B cell (primary cell): ENCODE measurements at regions not wholly inside any gene's neighbourhood (a gene's known extent, or its start where the extent isn't known, plus 50 kb on each side); places are given as distances from the start of the nearest gene placed in this dataset.

ENCODE experiments used
- ATAC-seq: fragments of 200-7000 bp; cut with Tn5 transposase; one replicate; pipeline ENCODE4 v1.10.0; 2021; ENCODE audit warnings: low read depth, mild to moderate bottlenecking, moderate number of reproducible peaks, moderate library complexity
- CTCF ChIA-PET: fragments of 350-600 bp; sonication (Branson Sonifier 250); formaldehyde crosslinking; loops from one replicate; lab custom pipeline; 2021; ENCODE audit warnings: antibody characterized with exemption, inconsistent platforms; lab: Charles Lee
- POLR2A ChIA-PET: fragments of 350-600 bp; sonication (Branson Sonifier 250); formaldehyde crosslinking; loops from one replicate; lab custom pipeline; 2021; ENCODE audit warnings: antibody characterized with exemption; lab: Charles Lee
- DNase-seq: peaks from one replicate; pipeline ENCODE4 v3.0.0; 2013
- H2AFZ ChIP-seq: 2 replicates; pipeline ENCODE4 v1.6.1; 2012; ENCODE audit warnings: mild to moderate bottlenecking, low read depth, low read length; ENCODE audit not compliant: insufficient read depth, poor library complexity, severe bottlenecking
- H3K27ac ChIP-seq, 2 donors: 1 replicate in 1 of 2; 2 replicates in 1 of 2; pipeline ENCODE4 v1.5.1; 2012 to 2013; ENCODE audit warnings: low read length in 2 of 2, mild to moderate bottlenecking in 2 of 2, moderate library complexity in 1 of 2
- H3K27me3 ChIP-seq, 4 experiments: fragments of 200-600 bp in 1 of 4; sonication (generic) in 1 of 4; replicated peaks in 1 of 4; 1 replicate in 2 of 4; 2 replicates in 2 of 4; pipeline versions ENCODE4 v1.6.1 to v1.7.0; 2013 to 2016; ENCODE audit warnings: low read length in 3 of 4, mild to moderate bottlenecking in 2 of 4, mixed read lengths in 1 of 4, moderate library complexity in 1 of 4; ENCODE audit not compliant: insufficient read depth in 4 of 4, control insufficient read depth in 3 of 4; ENCODE audit errors: control extremely low read depth in 1 of 4
- H3K36me3 ChIP-seq, 2 experiments: replicated peaks in 1 of 2; 1 replicate in 1 of 2; 2 replicates in 1 of 2; pipeline versions ENCODE4 v1.6.1 to v1.7.1; 2013; ENCODE audit warnings: low read length in 1 of 2; ENCODE audit not compliant: insufficient read depth in 2 of 2, control insufficient read depth in 1 of 2; ENCODE audit errors: control extremely low read depth in 1 of 2, extremely low read depth in 1 of 2
- H3K4me1 ChIP-seq, 2 donors: fragments of 200-600 bp in 1 of 2; sonication (generic) in 1 of 2; 1 replicate in 1 of 2; 2 replicates in 1 of 2; pipeline versions ENCODE4 v1.5.1 to v1.6.1; 2013 to 2017; ENCODE audit warnings: low read length in 2 of 2; ENCODE audit not compliant: control insufficient read depth in 2 of 2, insufficient read depth in 2 of 2
- H3K4me2 ChIP-seq: replicated peaks from 2 replicates; pipeline ENCODE3; 2012; ENCODE audit warnings: mild to moderate bottlenecking, low read depth, low read length; ENCODE audit not compliant: poor library complexity, severe bottlenecking
- H3K4me3 ChIP-seq, 5 experiments: fragments of 200-600 bp in 1 of 5; sonication (generic) in 1 of 5; 1 replicate in 3 of 5; 2 replicates in 2 of 5; pipeline versions ENCODE4 v1.5.1 to v1.7.0; 2011 to 2016; ENCODE audit warnings: low read length in 4 of 5, mild to moderate bottlenecking in 4 of 5, low read depth in 2 of 5, control low read depth in 1 of 5, moderate library complexity in 1 of 5; ENCODE audit not compliant: insufficient read depth in 1 of 5; ENCODE audit errors: control extremely low read depth in 1 of 5, extremely low read depth in 1 of 5
- H3K79me2 ChIP-seq: fragments of 200-600 bp; sonication (generic); one replicate; pipeline ENCODE4 v1.6.0; 2016; ENCODE audit warnings: low read length; ENCODE audit not compliant: control insufficient read depth, insufficient read depth
- H3K9ac ChIP-seq: fragments of 200-600 bp; sonication (generic); 2 replicates; pipeline ENCODE4 v1.6.1; 2017; ENCODE audit warnings: mild to moderate bottlenecking, low read length, moderate library complexity
- H3K9me3 ChIP-seq, 3 donors: one replicate each; pipeline versions ENCODE4 v1.6.1 to v1.7.1; 2013; ENCODE audit warnings: low read length in 2 of 3; ENCODE audit not compliant: control insufficient read depth in 2 of 3, insufficient read depth in 1 of 3; ENCODE audit errors: control extremely low read depth in 1 of 3
- H4K20me1 ChIP-seq: 2 replicates; pipeline ENCODE4 v1.6.0; 2012; ENCODE audit warnings: mild to moderate bottlenecking, low read length; ENCODE audit not compliant: insufficient read depth, control insufficient read depth, poor library complexity, severe bottlenecking
- H3K27ac Mint-ChIP-seq: one replicate; pipeline ENCODE4 v1.8.0; 2021; ENCODE audit warnings: mixed read lengths
- H3K27me3 Mint-ChIP-seq: one replicate; pipeline ENCODE4 v1.8.0; 2021; ENCODE audit warnings: mixed read lengths
- H3K4me1 Mint-ChIP-seq: one replicate; pipeline ENCODE4 v1.8.0; 2021; ENCODE audit warnings: mixed read lengths
- H3K4me3 Mint-ChIP-seq: one replicate; pipeline ENCODE4 v1.8.0; 2021; ENCODE audit warnings: mixed read lengths
- H3K9me3 Mint-ChIP-seq: one replicate; pipeline ENCODE4 v1.8.0; 2022; ENCODE audit warnings: mixed read lengths; ENCODE audit not compliant: insufficient read depth
- CTCF ChIP-seq: fragments of 200-600 bp; IDR thresholded peaks from one replicate; pipeline ENCODE4 v1.8.0; 2022; ENCODE audit warnings: antibody characterized with exemption, mild to moderate bottlenecking
- EZH2 ChIP-seq: IDR thresholded peaks from 2 replicates; pipeline ENCODE4 v1.6.1; 2012; ENCODE audit warnings: borderline replicate concordance, low read depth, mild to moderate bottlenecking, moderate library complexity, low read length; ENCODE audit not compliant: insufficient read depth, poor library complexity, severe bottlenecking
- WGBS: methylation state at CpG from one replicate; pipeline ENCODE4 v1.1.5; 2013; ENCODE audit warnings: missing lambda C conversion rate; ENCODE audit not compliant: insufficient coverage; 5-methylcytosine and 5-hydroxymethylcytosine counted together
- intact Hi-C: fragments of 100-400 bp; cut with micrococcal nuclease; formaldehyde crosslinking; loops from one replicate; pipeline ENCODE4 v1.10.0; 2022

DNA sequence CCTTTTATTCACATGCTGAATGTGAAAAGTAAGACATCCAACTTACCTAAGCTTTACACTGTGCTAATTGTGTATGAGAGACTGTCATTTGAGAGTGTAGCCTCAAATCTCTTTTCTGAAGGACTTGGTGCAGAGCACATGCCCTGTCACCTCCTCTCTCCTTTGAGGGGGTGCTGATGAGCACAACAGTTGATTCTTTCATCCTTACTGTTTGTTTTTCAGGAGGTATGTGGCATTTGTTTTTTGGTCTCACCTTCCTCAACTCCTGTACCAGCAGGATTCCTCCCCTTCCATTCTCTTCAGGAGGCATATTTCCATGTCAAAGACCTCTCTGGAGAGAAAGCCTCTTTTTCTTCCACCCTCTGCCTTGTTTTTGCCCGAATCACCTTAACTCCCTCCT, 252.6 kb upstream of the CITED2 start:
- no peaks in the 10 kb centered on the region for H3K27me3 ChIP-seq
- Mint-ChIP-seq H3K4me1 (no peaks in the 10 kb centered on the region), H3K9me3 (no peaks in the 10 kb centered on the region), H3K4me3 (no peak overlapping the region), H3K27me3 (no peaks in the 10 kb centered on the region), H3K27ac (no peak overlapping the region)
- no peak overlapping the region for H3K27ac ChIP-seq
- H3K79me2 ChIP-seq, result no peaks in the 10 kb centered on the region
- POLR2A ChIA-PET, result no interaction called here
- H2AFZ ChIP-seq, result no peak overlapping the region
- no peaks in the 10 kb centered on the region for H3K4me1 ChIP-seq
- WGBS, result no CpG with 5 or more reads among the region's 1 CpG
- H3K9me3 ChIP-seq, result no peaks in the 10 kb centered on the region
- H3K4me2 ChIP-seq, result no peak overlapping the region
- intact Hi-C loops, result no loop called here
- TF ChIP-seq CTCF (no peak), EZH2 (no peak)
- DNase-seq (no peak), ATAC-seq (no peak)
- H3K4me3 ChIP-seq, result no peak overlapping the region
- no peaks in the 10 kb centered on the region for H4K20me1 ChIP-seq
- CTCF ChIA-PET, result no interaction called here
- no peaks in the 10 kb centered on the region for H3K36me3 ChIP-seq
- no peak overlapping the region for H3K9ac ChIP-seq

DNA sequence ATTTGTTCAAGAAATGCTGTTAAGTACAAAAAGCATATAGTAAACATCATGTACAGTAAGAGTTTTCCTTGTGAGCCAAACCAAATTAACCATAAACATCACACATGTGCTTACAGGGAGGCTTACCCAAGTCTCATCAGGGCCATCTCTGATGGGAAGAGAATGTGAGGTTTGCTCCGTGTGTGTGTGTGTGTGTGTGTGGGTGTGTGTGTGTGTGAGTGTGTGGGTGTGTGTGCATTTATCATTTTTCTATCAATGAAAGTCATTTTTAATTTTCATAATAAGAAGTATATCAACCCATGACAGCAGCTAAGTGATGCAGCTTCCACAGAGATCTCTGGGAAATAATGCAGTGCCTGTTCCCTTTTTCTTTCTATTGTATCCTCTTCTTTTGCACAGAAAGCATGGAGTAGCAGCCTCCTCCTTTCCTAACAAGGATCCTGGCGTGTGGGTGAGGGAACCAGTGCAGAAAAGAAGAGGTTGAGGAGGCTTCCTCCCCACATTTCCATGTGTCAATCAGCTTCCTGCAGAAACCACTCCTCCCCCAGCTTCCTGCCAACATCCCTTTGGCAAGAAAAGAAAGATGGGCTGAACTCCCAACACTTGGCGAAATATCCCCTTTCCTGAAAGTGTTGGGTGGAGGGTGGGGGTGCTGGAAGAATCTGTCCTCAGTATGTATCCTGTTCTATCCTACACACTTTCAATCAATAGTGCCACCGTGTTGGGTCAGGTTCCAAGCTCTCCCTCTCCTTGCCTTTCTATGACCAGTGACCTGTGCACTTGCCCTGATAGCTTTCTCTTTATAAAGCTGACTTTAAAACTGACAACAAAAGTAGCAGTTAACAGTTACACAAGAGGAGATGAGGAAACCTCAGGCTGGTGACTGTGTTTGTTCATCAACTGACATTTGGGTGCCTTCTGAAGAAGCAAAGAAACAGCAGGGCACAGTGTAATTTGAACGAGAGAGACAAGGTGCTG, 251.8 kb upstream of the CITED2 start:
- intact Hi-C loops, result no loop called here
- H3K27me3 ChIP-seq, result no peaks in the 10 kb centered on the region
- Mint-ChIP-seq H3K4me3 (no peak overlapping the region), H3K9me3 (no peaks in the 10 kb centered on the region), H3K27ac (no peak overlapping the region), H3K4me1 (no peaks in the 10 kb centered on the region), H3K27me3 (no peaks in the 10 kb centered on the region)
- DNase-seq (no peak), ATAC-seq (no peak)
- H3K9me3 ChIP-seq, result no peaks in the 10 kb centered on the region
- no peaks in the 10 kb centered on the region for H3K4me1 ChIP-seq
- no peak overlapping the region for H2AFZ ChIP-seq
- 80% methylated on average over 1 of the region's 5 CpGs for WGBS
- no peak overlapping the region for H3K4me2 ChIP-seq
- H3K4me3 ChIP-seq, result no peak overlapping the region
- ChIA-PET POLR2A (no interaction called here), CTCF (no interaction called here)
- H4K20me1 ChIP-seq, result no peaks in the 10 kb centered on the region
- H3K27ac ChIP-seq, result no peak overlapping the region
- no peaks in the 10 kb centered on the region for H3K79me2 ChIP-seq
- TF ChIP-seq EZH2, result no peak
- TF ChIP-seq CTCF, result no peak
- no peak overlapping the region for H3K9ac ChIP-seq
- H3K36me3 ChIP-seq, result no peaks in the 10 kb centered on the region
